ENCODE measurements at regions not wholly inside any gene's neighbourhood (a gene's known extent, or its start where the extent isn't known, plus 50 kb on each side); places are given as distances from the start of the nearest gene placed in this dataset.

GRCh38 chr1:29508458-29509107, 272.3 kb downstream of the PTPRU start:
- no peaks in the 10 kb centered on the region for H3K4me1 Mint-ChIP-seq
- DNase-seq = no peak

GRCh38 chr1:29506678-29507225, 270.4 kb downstream of the PTPRU start:
- Mint-ChIP-seq H3K9me3 (no peaks in the 10 kb centered on the region), H3K4me3 (no peak overlapping the region), H3K36me3 (no peaks in the 10 kb centered on the region), H3K27ac (no peak overlapping the region), H3K4me1 (no peaks in the 10 kb centered on the region), H3K27me3 (ENCODE audit: low read depth in 3 of 3) (peaks cover 4 to 16% (median 11%) of the 10 kb centered on the region in 3 donors)
- no peak for DNase-seq

More at GRCh38 chr1:29508458-29509107, 272.3 kb downstream of the PTPRU start:
- Mint-ChIP-seq H3K27me3 (ENCODE audit: low read depth in 3 of 3) (peaks cover 4 to 14% (median 9%) of the 10 kb centered on the region in 3 donors), H3K9me3 (no peaks in the 10 kb centered on the region), H3K36me3 (no peaks in the 10 kb centered on the region), H3K4me3 (no peak overlapping the region), H3K27ac (no peak overlapping the region)

- Mint-ChIP-seq H3K9me3 (no peaks in the 10 kb centered on the region), H3K4me1 (no peaks in the 10 kb centered on the region), H3K27ac (no peak overlapping the region), H3K4me3 (no peak overlapping the region), H3K36me3 (no peaks in the 10 kb centered on the region), H3K27me3 (ENCODE audit: low read depth in 3 of 3) (peaks cover 4 to 16% (median 9%) of the 10 kb centered on the region in 3 donors)
- DNase-seq = no peak
These were observed 269.4 kb downstream of the PTPRU start for GRCh38 chr1:29505532-29506220.

GRCh38 chr1:29504709-29505410, 268.5 kb downstream of the PTPRU start:
- Mint-ChIP-seq H3K36me3 (no peaks in the 10 kb centered on the region), H3K4me3 (no peak overlapping the region), H3K27me3 (ENCODE audit: low read depth in 3 of 3) (peaks cover 4 to 16% (median 10%) of the 10 kb centered on the region in 3 donors), H3K27ac (no peak overlapping the region), H3K4me1 (no peaks in the 10 kb centered on the region), H3K9me3 (no peaks in the 10 kb centered on the region)
- DNase-seq = no peak

GRCh38 chr1:29504196-29504595, 267.9 kb downstream of the PTPRU start:
- H3K36me3 Mint-ChIP-seq = no peaks in the 10 kb centered on the region
- no peak overlapping the region for H3K4me3 Mint-ChIP-seq
- no peaks in the 10 kb centered on the region for H3K4me1 Mint-ChIP-seq
- no peaks in the 10 kb centered on the region for H3K9me3 Mint-ChIP-seq
- H3K27ac Mint-ChIP-seq = no peak overlapping the region
- peaks cover 4 to 21% (median 15%) of the 10 kb centered on the region in 3 donors for H3K27me3 Mint-ChIP-seq (ENCODE audit: low read depth in 3 of 3)
- no peak for DNase-seq

- no peaks in the 10 kb centered on the region for H3K9me3 Mint-ChIP-seq
- no peaks in the 10 kb centered on the region for H3K4me1 Mint-ChIP-seq
- H3K27ac Mint-ChIP-seq = no peak overlapping the region
- H3K27me3 Mint-ChIP-seq (ENCODE audit: low read depth in 3 of 3) = peaks cover 9 to 15% (median 13%) of the 10 kb centered on the region in 3 donors
- DNase-seq = no peak
- H3K36me3 Mint-ChIP-seq = no peaks in the 10 kb centered on the region
- no peak overlapping the region for H3K4me3 Mint-ChIP-seq
These were observed 266.9 kb downstream of the PTPRU start for GRCh38 chr1:29502911-29503840.

- Mint-ChIP-seq H3K4me3 (no peak overlapping the region), H3K27me3 (ENCODE audit: low read depth in 3 of 3) (peaks cover 9 to 14% (median 10%) of the 10 kb centered on the region in 3 donors), H3K4me1 (no peaks in the 10 kb centered on the region), H3K36me3 (no peaks in the 10 kb centered on the region), H3K9me3 (no peaks in the 10 kb centered on the region), H3K27ac (no peak overlapping the region)
- DNase-seq = no peak
These were observed 266.0 kb downstream of the PTPRU start for GRCh38 chr1:29502225-29502910.

GRCh38 chr1:29501227-29501976, 265.1 kb downstream of the PTPRU start:
- no peak for DNase-seq
- Mint-ChIP-seq H3K4me1 (no peaks in the 10 kb centered on the region), H3K9me3 (peaks cover 0 to 1% (median 0%) of the 10 kb centered on the region in 6 donors), H3K27ac (no peak overlapping the region), H3K27me3 (ENCODE audit: low read depth in 3 of 3) (peaks cover 9 to 10% (median 10%) of the 10 kb centered on the region in 3 donors), H3K36me3 (no peaks in the 10 kb centered on the region), H3K4me3 (no peak overlapping the region)

GRCh38 chr1:29500651-29501050, 264.3 kb downstream of the PTPRU start:
- Mint-ChIP-seq H3K9me3 (peaks cover 0 to 4% (median under 1%) of the 10 kb centered on the region in 6 donors), H3K4me3 (no peak overlapping the region), H3K36me3 (no peaks in the 10 kb centered on the region), H3K27me3 (ENCODE audit: low read depth in 3 of 3) (peaks cover 8 to 11% (median 10%) of the 10 kb centered on the region in 3 donors), H3K27ac (no peak overlapping the region), H3K4me1 (no peaks in the 10 kb centered on the region)
- DNase-seq = no peak

- no peak for DNase-seq
- H3K4me1 Mint-ChIP-seq = no peaks in the 10 kb centered on the region
- peaks cover 7 to 10% (median 8%) of the 10 kb centered on the region in 3 donors for H3K27me3 Mint-ChIP-seq (ENCODE audit: low read depth in 3 of 3)
- no peak overlapping the region for H3K4me3 Mint-ChIP-seq
- no peak overlapping the region for H3K27ac Mint-ChIP-seq
- peaks cover 0 to 9% (median 1%) of the 10 kb centered on the region in 6 donors for H3K9me3 Mint-ChIP-seq
- H3K36me3 Mint-ChIP-seq = no peaks in the 10 kb centered on the region
These were observed 263.7 kb downstream of the PTPRU start for GRCh38 chr1:29500041-29500440.

- Mint-ChIP-seq H3K4me1 (no peaks in the 10 kb centered on the region), H3K9me3 (peaks cover 0 to 9% (median 1%) of the 10 kb centered on the region in 6 donors), H3K27ac (no peak overlapping the region), H3K27me3 (ENCODE audit: low read depth in 3 of 3) (peaks cover 7 to 10% (median 8%) of the 10 kb centered on the region in 3 donors), H3K36me3 (no peaks in the 10 kb centered on the region), H3K4me3 (no peak overlapping the region)
- DNase-seq = no peak
These were observed 262.9 kb downstream of the PTPRU start for GRCh38 chr1:29499104-29499650.

All from immature natural killer cell (primary cell).